ENCODE measurements at regions not wholly inside any gene's neighbourhood (a gene's known extent, or its start where the extent isn't known, plus 50 kb on each side); places are given as distances from the start of the nearest gene placed in this dataset.

DNA sequence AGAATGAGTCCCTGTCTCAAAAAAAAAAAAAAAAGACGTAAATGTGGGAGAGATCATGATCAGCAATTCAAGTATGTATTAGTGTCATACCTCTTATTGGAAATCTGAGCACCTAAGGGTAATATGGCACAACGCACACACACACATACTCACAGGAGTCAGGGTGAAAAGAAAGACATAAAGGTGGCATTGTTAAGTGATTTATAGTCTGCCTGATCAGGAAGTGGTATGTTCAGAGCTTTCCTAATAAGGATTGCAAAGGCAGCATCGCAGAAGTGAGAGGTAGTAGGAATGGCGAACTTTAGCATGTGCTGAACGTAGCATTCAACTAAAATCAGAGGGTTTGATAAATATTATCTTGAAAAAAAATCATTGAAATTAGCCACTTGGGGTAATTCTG is 854.3 kb downstream of the METTL15 start:
- TF ChIP-seq TCF4 (CRISPR knock-in tag; IDR thresholded peaks at IDR 0.05; ENCODE audit: borderline replicate concordance), result no peak
- TF ChIP-seq ZFP3 (CRISPR knock-in tag; IDR thresholded peaks at IDR 0.05), result no peak
- no peak for TF ChIP-seq ZFP30 (CRISPR knock-in tag; IDR thresholded peaks at IDR 0.05)
- TF ChIP-seq ISL1 (CRISPR knock-in tag; IDR thresholded peaks at IDR 0.05), result no peak
- TF ChIP-seq TOX (CRISPR knock-in tag; IDR thresholded peaks at IDR 0.05; ENCODE audit: borderline replicate concordance), result no peak
- no peak for TF ChIP-seq PATZ1 (CRISPR knock-in tag; IDR thresholded peaks at IDR 0.05; ENCODE audit: borderline replicate concordance)
- TF ChIP-seq PPARA (CRISPR knock-in tag; IDR thresholded peaks at IDR 0.05; ENCODE audit: borderline replicate concordance), result no peak
- TF ChIP-seq ARNTL (CRISPR knock-in tag; IDR thresholded peaks at IDR 0.05; ENCODE audit: borderline replicate concordance, low read depth), result no peak
- no peak for TF ChIP-seq CREB5 (CRISPR knock-in tag; IDR thresholded peaks at IDR 0.05; ENCODE audit: low read depth)
- TF ChIP-seq, protein P1, sequence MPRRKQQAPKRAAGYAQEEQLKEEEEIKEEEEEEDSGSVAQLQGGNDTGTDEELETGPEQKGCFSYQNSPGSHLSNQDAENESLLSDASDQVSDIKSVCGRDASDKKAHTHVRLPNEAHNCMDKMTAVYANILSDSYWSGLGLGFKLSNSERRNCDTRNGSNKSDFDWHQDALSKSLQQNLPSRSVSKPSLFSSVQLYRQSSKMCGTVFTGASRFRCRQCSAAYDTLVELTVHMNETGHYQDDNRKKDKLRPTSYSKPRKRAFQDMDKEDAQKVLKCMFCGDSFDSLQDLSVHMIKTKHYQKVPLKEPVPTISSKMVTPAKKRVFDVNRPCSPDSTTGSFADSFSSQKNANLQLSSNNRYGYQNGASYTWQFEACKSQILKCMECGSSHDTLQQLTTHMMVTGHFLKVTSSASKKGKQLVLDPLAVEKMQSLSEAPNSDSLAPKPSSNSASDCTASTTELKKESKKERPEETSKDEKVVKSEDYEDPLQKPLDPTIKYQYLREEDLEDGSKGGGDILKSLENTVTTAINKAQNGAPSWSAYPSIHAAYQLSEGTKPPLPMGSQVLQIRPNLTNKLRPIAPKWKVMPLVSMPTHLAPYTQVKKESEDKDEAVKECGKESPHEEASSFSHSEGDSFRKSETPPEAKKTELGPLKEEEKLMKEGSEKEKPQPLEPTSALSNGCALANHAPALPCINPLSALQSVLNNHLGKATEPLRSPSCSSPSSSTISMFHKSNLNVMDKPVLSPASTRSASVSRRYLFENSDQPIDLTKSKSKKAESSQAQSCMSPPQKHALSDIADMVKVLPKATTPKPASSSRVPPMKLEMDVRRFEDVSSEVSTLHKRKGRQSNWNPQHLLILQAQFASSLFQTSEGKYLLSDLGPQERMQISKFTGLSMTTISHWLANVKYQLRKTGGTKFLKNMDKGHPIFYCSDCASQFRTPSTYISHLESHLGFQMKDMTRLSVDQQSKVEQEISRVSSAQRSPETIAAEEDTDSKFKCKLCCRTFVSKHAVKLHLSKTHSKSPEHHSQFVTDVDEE (CRISPR knock-in tag; IDR thresholded peaks at IDR 0.05), result no peak
